K562 (cell line): ENCODE measurements at regions not wholly inside any gene's neighbourhood (a gene's known extent, or its start where the extent isn't known, plus 50 kb on each side); places are given as distances from the start of the nearest gene placed in this dataset.

Experiments used
- ARID4B ChIP-seq: sonication (generic); formaldehyde crosslinking; IDR thresholded peaks from 2 replicates; pipeline ENCODE4 v1.8.0; 2022; ENCODE audit warnings: mild to moderate bottlenecking, missing genetic modification reagents
- CEBPG ChIP-seq, 3 experiments: fragments of 200-800 bp in 1 of 3; sonication (Bioruptor generic) in 1 of 3; sonication (generic) in 1 of 3; formaldehyde crosslinking in 1 of 3; IDR thresholded peaks in 2 of 3; conservative IDR thresholded peaks in 1 of 3; 2 replicates each; pipeline versions ENCODE4 v1.6.1 to v1.8.0; 2016 to 2022; ENCODE audit warnings: missing compliant biosample characterization in 2 of 3, missing genetic modification characterization in 2 of 3, mild to moderate bottlenecking in 1 of 3, missing genetic modification reagents in 1 of 3
- HDAC3 ChIP-seq: fragments of 450-650 bp; IDR thresholded peaks from 2 replicates; pipeline ENCODE4 v1.6.1; 2018; ENCODE audit warnings: borderline replicate concordance, mild to moderate bottlenecking, moderate library complexity; ENCODE audit not compliant: partially characterized antibody
- MLX ChIP-seq, 2 experiments: fragments of 450-650 bp in 1 of 2; sonication (generic) in 1 of 2; formaldehyde crosslinking; conservative IDR thresholded peaks; 2 replicates each; pipeline versions ENCODE4 v1.4.0 to v1.8.1; 2020 to 2022; ENCODE audit warnings: mild to moderate bottlenecking in 1 of 2, missing genetic modification reagents in 1 of 2
- MYBL2 ChIP-seq, 2 experiments: fragments of 450-650 bp in 1 of 2; sonication (generic) in 1 of 2; formaldehyde crosslinking in 1 of 2; IDR thresholded peaks; 2 replicates each; pipeline versions ENCODE4 v1.6.1 to v1.8.1; 2017 to 2022; ENCODE audit warnings: borderline replicate concordance in 1 of 2, inconsistent platforms in 1 of 2, low read depth in 1 of 2, mild to moderate bottlenecking in 1 of 2, missing genetic modification reagents in 1 of 2, moderate library complexity in 1 of 2
- PHF21A ChIP-seq: fragments of 450-650 bp; IDR thresholded peaks from 2 replicates; pipeline ENCODE4 v1.6.1; 2017; ENCODE audit warnings: low read depth, borderline replicate concordance
- RFX5 ChIP-seq: IDR thresholded peaks from 2 replicates; pipeline ENCODE4 v1.6.1; 2011; ENCODE audit warnings: low read depth, mild to moderate bottlenecking, improper control_type of control experiment, low read length
- SMARCC2 ChIP-seq: fragments of 450-650 bp; IDR thresholded peaks from 2 replicates; pipeline ENCODE4 v1.6.1; 2017; ENCODE audit warnings: antibody characterized with exemption, moderate library complexity, mild to moderate bottlenecking, low read depth
- ZNF407 ChIP-seq: fragments of 450-650 bp; IDR thresholded peaks from 2 replicates; pipeline ENCODE4 v1.6.1; 2016; ENCODE audit warnings: low read depth

- TF ChIP-seq ARID4B (CRISPR knock-in tag) (no peak), SMARCC2 (no peak), RFX5 (no peak), MYBL2 (IDR thresholded peaks at IDR 0.05; ENCODE audit: low read depth) (no peak), MYBL2 (CRISPR knock-in tag; IDR thresholded peaks at IDR 0.05; ENCODE audit: borderline replicate concordance) (no peak), CEBPG (CRISPR knock-in tag; IDR thresholded peaks at IDR 0.05) (no peak), CEBPG (tag; conservative IDR thresholded peaks at IDR 0.05 in 1 of 2, IDR thresholded peaks at IDR 0.05 in 1 of 2) (no peak), PHF21A (no peak), HDAC3 (no peak), ZNF407 (no peak), MLX (CRISPR knock-in tag; conservative IDR thresholded peaks at IDR 0.05) (no peak)
- TF ChIP-seq, all 486 proteins: peak for 0
Measured at GRCh38 chr12:33566403-33566802, 126.8 kb upstream of the SYT10 start (continued).
